GM23338 (cell line): ENCODE measurements at regions not wholly inside any gene's neighbourhood (a gene's known extent, or its start where the extent isn't known, plus 50 kb on each side); places are given as distances from the start of the nearest gene placed in this dataset.
A peak's percentile ranks its signal among the peaks of the same experiment; 100 is the strongest.

Experiments
- ATAC-seq: fragments of 200-7000 bp; cut with Tn5 transposase; 3 replicates; pipeline ENCODE4 v1.9.1; 2020
- DNase-seq: peaks from one replicate; pipeline ENCODE4 v3.0.0-alpha.2; 2015; ENCODE audit warnings: low spot score
- H2AFZ ChIP-seq: fragments of 200-600 bp; sonication (generic); 2 replicates; pipeline ENCODE4 v1.8.0; 2016; ENCODE audit warnings: antibody characterized with exemption, mild to moderate bottlenecking, moderate library complexity
- H3F3A ChIP-seq: fragments of 200-600 bp; sonication (generic); replicated peaks from 2 replicates; pipeline ENCODE4 v1.8.0; 2017; ENCODE audit warnings: antibody characterized with exemption, mixed run types, low read depth
- H3K27ac ChIP-seq: fragments of 200-600 bp; sonication (generic); 2 replicates; pipeline ENCODE4 v1.6.1; 2016; ENCODE audit warnings: low read depth
- H3K27me3 ChIP-seq: fragments of 200-600 bp; sonication (generic); 2 replicates; pipeline ENCODE4 v1.8.0; 2016; ENCODE audit warnings: mild to moderate bottlenecking, mixed run types, moderate library complexity; ENCODE audit not compliant: insufficient read depth
- H3K36me3 ChIP-seq: fragments of 200-600 bp; sonication (generic); 2 replicates; pipeline ENCODE4 v1.8.0; 2016; ENCODE audit warnings: mild to moderate bottlenecking; ENCODE audit not compliant: insufficient read depth
- H3K4me1 ChIP-seq: fragments of 200-600 bp; sonication (generic); 2 replicates; pipeline ENCODE4 v1.8.0; 2016; ENCODE audit warnings: mild to moderate bottlenecking, moderate library complexity; ENCODE audit not compliant: insufficient read depth
- H3K4me2 ChIP-seq: fragments of 200-600 bp; sonication (generic); 2 replicates; pipeline ENCODE4 v1.7.1; 2017; ENCODE audit warnings: mixed run types
- H3K4me3 ChIP-seq: fragments of 200-600 bp; sonication (generic); 2 replicates; pipeline ENCODE4 v1.6.1; 2016; ENCODE audit warnings: mixed run types
- H3K79me2 ChIP-seq: fragments of 200-600 bp; sonication (generic); replicated peaks from 2 replicates; pipeline ENCODE4 v1.8.0; 2017; ENCODE audit warnings: mild to moderate bottlenecking; ENCODE audit not compliant: insufficient read depth
- H3K9me2 ChIP-seq: fragments of 200-600 bp; sonication (generic); 2 replicates; pipeline ENCODE4 v1.8.0; 2017; ENCODE audit not compliant: insufficient read depth
- H4K20me1 ChIP-seq: fragments of 200-600 bp; sonication (generic); replicated peaks from 2 replicates; pipeline ENCODE4 v1.8.0; 2017; ENCODE audit warnings: mild to moderate bottlenecking; ENCODE audit not compliant: insufficient read depth
- H3K27ac Mint-ChIP-seq: 2 replicates; pipeline ENCODE4 v1.8.0; 2020; ENCODE audit warnings: inconsistent platforms, mild to moderate bottlenecking, moderate library complexity, mixed read lengths
- H3K27me3 Mint-ChIP-seq: 3 replicates; pipeline ENCODE4 v1.8.0; 2022; ENCODE audit warnings: low read depth, mild to moderate bottlenecking, moderate library complexity, mixed read lengths, inconsistent platforms; ENCODE audit not compliant: insufficient read depth, poor library complexity
- H3K36me3 Mint-ChIP-seq: 3 replicates; pipeline ENCODE4 v1.8.0; 2021; ENCODE audit warnings: low read depth, mild to moderate bottlenecking, inconsistent platforms, moderate library complexity, mixed read lengths
- H3K4me1 Mint-ChIP-seq: 3 replicates; pipeline ENCODE4 v1.8.0; 2020; ENCODE audit warnings: mild to moderate bottlenecking, inconsistent platforms, mixed read lengths
- H3K4me3 Mint-ChIP-seq: 3 replicates; pipeline ENCODE4 v1.8.0; 2021; ENCODE audit warnings: moderate library complexity, mild to moderate bottlenecking, inconsistent platforms, mixed read lengths
- H3K9me3 Mint-ChIP-seq: 3 replicates; pipeline ENCODE4 v1.8.0; 2020; ENCODE audit warnings: moderate library complexity, mild to moderate bottlenecking, inconsistent platforms, mixed read lengths
- CREB1 ChIP-seq: fragments of 250-450 bp; sonication (Bioruptor Pico); IDR thresholded peaks from 2 replicates; pipeline ENCODE4 v1.5.0; 2020; ENCODE audit warnings: low read depth, mild to moderate bottlenecking, moderate library complexity
- EZH2phosphoT487 ChIP-seq: fragments of 200-600 bp; sonication (generic); IDR thresholded peaks from one replicate; pipeline ENCODE4 v1.8.1; 2018; ENCODE audit warnings: antibody characterized with exemption; ENCODE audit not compliant: unreplicated experiment
- NANOG ChIP-seq: IDR thresholded peaks from 2 replicates; pipeline ENCODE4 v1.6.1; 2016; ENCODE audit warnings: antibody characterized with exemption, borderline replicate concordance
- POLR2AphosphoS5 ChIP-seq: IDR thresholded peaks from 2 replicates; pipeline ENCODE4 v1.6.1; 2016; ENCODE audit warnings: antibody characterized with exemption, low read depth
- ZNF114 ChIP-seq: fragments of 250-450 bp; sonication (Bioruptor Pico); IDR thresholded peaks from 2 replicates; pipeline ENCODE4 v1.5.0; 2020; ENCODE audit warnings: mild to moderate bottlenecking, moderate library complexity
- ZNF331 ChIP-seq: fragments of 250-450 bp; sonication (Bioruptor Pico); IDR thresholded peaks from 2 replicates; pipeline ENCODE4 v1.5.0; 2020; ENCODE audit warnings: low read depth, mild to moderate bottlenecking, moderate library complexity
- TF ChIP-seq, protein P1 (sequence below), 2 experiments: fragments of 200-600 bp in 1 of 2; sonication (generic) in 1 of 2; conservative IDR thresholded peaks; 2 replicates each; pipeline versions ENCODE4 v1.5.1 to v1.6.1; 2016 to 2017; ENCODE audit warnings: antibody characterized with exemption in 2 of 2, low read depth in 2 of 2, mild to moderate bottlenecking in 2 of 2, moderate library complexity in 1 of 2

DNA sequence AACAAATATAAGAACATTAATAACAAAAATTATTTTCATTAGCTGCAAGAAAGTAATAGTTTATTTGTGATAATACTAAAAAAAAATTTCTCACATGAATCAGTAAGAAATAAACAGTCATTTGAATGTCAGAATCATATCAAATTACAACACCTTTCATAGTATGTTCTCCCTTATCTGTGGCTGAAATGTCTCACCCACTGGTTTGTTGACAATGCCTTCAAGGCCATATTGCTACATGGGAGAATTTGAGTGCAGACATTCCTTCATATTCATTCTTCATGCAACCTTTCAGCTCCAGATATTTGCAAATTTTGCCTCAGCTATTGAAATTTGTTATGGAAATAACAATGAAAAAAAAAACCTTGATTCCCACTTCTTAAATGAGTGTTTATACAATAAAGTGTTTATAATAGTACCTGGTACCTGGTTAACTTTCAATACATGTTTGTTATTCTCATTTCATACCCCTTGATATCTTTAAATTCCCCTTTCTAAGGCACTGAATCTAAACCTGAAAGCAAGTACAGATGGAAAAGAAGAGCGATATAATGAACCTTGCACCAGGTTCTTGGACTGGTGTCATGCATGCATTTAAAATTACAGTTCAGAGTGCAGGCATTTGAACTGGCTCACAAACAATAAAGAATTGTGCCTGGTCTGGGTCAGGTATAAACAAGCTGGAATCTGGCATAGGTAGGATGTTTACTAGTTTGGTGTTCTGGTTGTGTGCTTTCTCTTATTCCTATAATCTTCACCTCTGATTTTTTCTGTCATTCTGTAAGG is 242.2 kb upstream of the ADGRL2 start:
- H3K27ac ChIP-seq = no peak overlapping the region
- H3K36me3 ChIP-seq = no peaks in the 10 kb centered on the region
- Mint-ChIP-seq H3K36me3 (no peaks in the 10 kb centered on the region), H3K27me3 (peaks cover 8% of the 10 kb centered on the region), H3K4me3 (no peak overlapping the region), H3K9me3 (no peaks in the 10 kb centered on the region), H3K4me1 (peaks cover 17% of the 10 kb centered on the region), H3K27ac (no peak overlapping the region)
- TF ChIP-seq, protein P1, sequence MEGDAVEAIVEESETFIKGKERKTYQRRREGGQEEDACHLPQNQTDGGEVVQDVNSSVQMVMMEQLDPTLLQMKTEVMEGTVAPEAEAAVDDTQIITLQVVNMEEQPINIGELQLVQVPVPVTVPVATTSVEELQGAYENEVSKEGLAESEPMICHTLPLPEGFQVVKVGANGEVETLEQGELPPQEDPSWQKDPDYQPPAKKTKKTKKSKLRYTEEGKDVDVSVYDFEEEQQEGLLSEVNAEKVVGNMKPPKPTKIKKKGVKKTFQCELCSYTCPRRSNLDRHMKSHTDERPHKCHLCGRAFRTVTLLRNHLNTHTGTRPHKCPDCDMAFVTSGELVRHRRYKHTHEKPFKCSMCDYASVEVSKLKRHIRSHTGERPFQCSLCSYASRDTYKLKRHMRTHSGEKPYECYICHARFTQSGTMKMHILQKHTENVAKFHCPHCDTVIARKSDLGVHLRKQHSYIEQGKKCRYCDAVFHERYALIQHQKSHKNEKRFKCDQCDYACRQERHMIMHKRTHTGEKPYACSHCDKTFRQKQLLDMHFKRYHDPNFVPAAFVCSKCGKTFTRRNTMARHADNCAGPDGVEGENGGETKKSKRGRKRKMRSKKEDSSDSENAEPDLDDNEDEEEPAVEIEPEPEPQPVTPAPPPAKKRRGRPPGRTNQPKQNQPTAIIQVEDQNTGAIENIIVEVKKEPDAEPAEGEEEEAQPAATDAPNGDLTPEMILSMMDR (conservative IDR thresholded peaks at IDR 0.05; ENCODE audit: low read depth in 2 of 2) = no peak
- no peaks in the 10 kb centered on the region for H4K20me1 ChIP-seq
- H3K4me3 ChIP-seq = no peak overlapping the region
- no peak overlapping the region for H3K4me2 ChIP-seq
- no peaks in the 10 kb centered on the region for H3K27me3 ChIP-seq
- H3K79me2 ChIP-seq = no peaks in the 10 kb centered on the region
- 0 out of 2 replicates have a peak, but pooled peaks cover 13% of the 10 kb centered on the region for H3K4me1 ChIP-seq
- H2AFZ ChIP-seq = no peak overlapping the region; the same call in 1 of the 2 replicates
- no peak for DNase-seq
- H3F3A ChIP-seq = no peaks in the 10 kb centered on the region
- H3K9me2 ChIP-seq = peaks cover 6% of the 10 kb centered on the region; the same call in 1 of the 2 replicates
- ATAC-seq = no peak

GRCh38 chr1:81556968-81557367 is 243.8 kb upstream of the ADGRL2 start:
- H3K36me3 Mint-ChIP-seq = no peaks in the 10 kb centered on the region
- peaks cover 29% of the 10 kb centered on the region for H3K4me1 Mint-ChIP-seq
- H3K9me3 Mint-ChIP-seq = no peaks in the 10 kb centered on the region
- Histone ChIP-seq H3K36me3 (no peaks in the 10 kb centered on the region), H3K4me2 (no peak overlapping the region), H3K27ac (no peak overlapping the region), H3K27me3 (no peaks in the 10 kb centered on the region), H3K4me1 (0 out of 2 replicates have a peak, but pooled peaks cover 13% of the 10 kb centered on the region), H3K79me2 (no peaks in the 10 kb centered on the region), H3K9me2 (peaks cover 6% of the 10 kb centered on the region; the same call in 1 of the 2 replicates), H3K4me3 (no peak overlapping the region), H4K20me1 (no peaks in the 10 kb centered on the region), H2AFZ (0 out of 2 replicates have a peak overlapping the region, but pooled peaks have one; percentile 24), H3F3A (no peaks in the 10 kb centered on the region)
- H3K27me3 Mint-ChIP-seq = peaks cover 8% of the 10 kb centered on the region
- DNase-seq (no peak), ATAC-seq (no peak)
- H3K27ac Mint-ChIP-seq = no peak overlapping the region
- TF ChIP-seq, protein P1 (conservative IDR thresholded peaks at IDR 0.05; ENCODE audit: low read depth in 2 of 2) = no peak
- no peak for TF ChIP-seq ZNF331 (CRISPR knock-in tag)
- TF ChIP-seq NANOG = no peak
- no peak for TF ChIP-seq POLR2AphosphoS5
- no peak for TF ChIP-seq EZH2phosphoT487
- TF ChIP-seq ZNF114 (CRISPR knock-in tag) = no peak
- no peak for TF ChIP-seq CREB1 (CRISPR knock-in tag)
- H3K4me3 Mint-ChIP-seq = no peak overlapping the region
